AG08396 (cell line): ENCODE measurements at regions not wholly inside any gene's neighbourhood (a gene's known extent, or its start where the extent isn't known, plus 50 kb on each side); places are given as distances from the start of the nearest gene placed in this dataset.
"Not testable (repeated sequence)": the region's sequence is repeated elsewhere in the genome, so short reads cannot be mapped to it uniquely, and the experiment has no call there.

ENCODE experiments used
- DNase-seq: peaks from one replicate; pipeline ENCODE4 v3.0.0; 2012; ENCODE audit warnings: low spot score, mixed read lengths

DNA sequence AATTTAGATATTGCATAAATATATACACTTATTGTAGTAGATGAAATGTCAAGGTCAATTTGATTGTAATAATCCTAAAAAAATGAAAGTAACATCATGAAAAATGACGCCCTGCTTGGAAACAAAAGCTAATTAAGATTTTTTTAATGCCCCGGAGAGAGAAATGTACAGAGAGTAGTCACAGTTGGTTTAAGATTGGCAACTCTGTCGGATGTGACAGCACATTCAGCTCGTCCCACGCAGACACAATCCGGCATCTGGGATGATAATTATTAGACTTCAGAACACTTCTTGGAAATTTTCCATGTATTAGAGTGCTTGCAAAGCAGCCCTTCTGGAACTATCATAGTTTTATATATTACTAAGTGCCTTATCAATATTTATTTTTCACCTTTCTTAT lies 478.0 kb downstream of the PDHA2 start:
- DNase-seq: no peak

DNA sequence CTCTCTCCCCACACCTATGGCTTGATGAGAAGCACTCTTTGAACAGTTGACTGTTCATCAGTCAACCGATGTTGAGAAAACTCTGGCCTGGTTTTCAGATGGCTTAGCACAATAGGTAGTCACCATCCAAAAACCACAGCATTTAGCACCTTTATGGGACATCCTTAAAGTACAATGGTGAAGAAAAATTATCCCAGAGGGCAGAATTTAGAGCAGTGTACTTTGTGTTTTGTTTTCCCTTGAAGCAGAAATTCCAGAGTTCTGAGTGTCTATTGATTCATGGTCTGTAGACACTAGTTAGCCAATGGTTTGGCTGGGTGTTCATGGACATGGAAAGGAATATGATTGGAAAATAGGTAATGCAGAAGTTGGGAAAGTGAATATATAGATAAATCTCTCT lies 487.0 kb downstream of the PDHA2 start:
- no peak for DNase-seq

DNA sequence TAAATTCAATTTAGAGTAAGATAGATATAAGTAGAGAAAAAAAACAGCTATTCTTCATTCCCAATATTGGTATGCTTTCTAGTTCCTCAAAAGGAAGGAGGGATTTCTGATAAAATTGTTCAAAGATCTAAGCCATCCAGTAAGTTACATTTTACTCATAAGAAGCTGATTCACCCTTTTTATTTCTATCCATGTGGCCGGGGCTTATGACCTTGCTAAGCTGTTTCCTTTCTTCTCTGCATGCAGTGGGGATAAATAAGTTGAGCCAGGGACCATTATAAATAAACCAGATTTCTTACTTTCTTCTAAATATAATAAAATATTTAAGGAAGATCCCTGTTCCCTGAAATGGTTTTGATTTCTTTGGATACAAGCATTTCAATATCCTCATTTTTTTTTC lies 502.3 kb downstream of the PDHA2 start:
- DNase-seq: no peak

- no peak for DNase-seq
These were observed 503.0 kb downstream of the PDHA2 start for GRCh38 chr4:96342790-96343455.

DNA sequence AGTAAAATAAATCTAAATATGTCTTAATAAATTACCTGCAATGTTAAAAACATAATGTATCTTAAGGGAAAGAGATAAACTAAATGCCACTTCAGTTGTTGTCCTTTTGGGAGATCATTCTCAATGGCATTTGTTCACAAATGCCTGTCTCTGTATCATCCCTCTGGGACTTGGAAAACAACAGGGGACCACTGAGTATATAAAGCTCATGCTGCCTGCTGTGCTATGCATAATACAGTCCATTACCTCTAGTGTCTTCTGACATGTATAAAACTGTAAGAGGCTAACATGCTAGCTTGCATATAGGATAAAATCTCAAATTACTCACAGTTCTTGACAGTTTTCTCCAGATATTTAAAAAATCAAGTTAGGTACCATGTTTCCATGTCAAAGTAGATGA lies 503.9 kb downstream of the PDHA2 start:
- no peak for DNase-seq

GRCh38 chr4:96347582-96347981 lies 507.7 kb downstream of the PDHA2 start:
- DNase-seq: no peak

GRCh38 chr4:96352051-96352517 lies 512.2 kb downstream of the PDHA2 start:
- DNase-seq: no peak

GRCh38 chr4:96354036-96354712 lies 514.3 kb downstream of the PDHA2 start:
- DNase-seq: no peak

DNA sequence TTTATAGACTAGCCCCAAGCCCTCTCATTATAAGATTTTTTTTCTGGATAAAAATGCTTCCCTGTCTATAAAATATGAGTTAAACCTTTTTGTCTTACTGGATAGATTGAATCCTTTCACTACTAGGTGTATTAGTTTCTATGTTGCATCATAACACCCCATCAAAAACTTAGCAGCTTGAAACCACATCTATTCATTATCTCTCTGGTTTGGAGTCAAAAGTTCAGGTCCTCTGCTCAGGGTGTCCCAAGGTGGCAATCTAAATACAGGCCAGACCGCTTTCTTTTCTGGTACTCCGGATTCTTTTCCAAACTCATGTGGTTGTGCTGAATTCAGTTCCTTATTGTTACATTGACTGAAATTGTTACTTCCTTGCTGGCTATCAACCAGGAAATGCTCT lies 515.5 kb downstream of the PDHA2 start:
- no peak for DNase-seq

GRCh38 chr4:96356591-96357370 lies 516.9 kb downstream of the PDHA2 start:
- no peak for DNase-seq

- no peak for DNase-seq
These were observed 526.7 kb downstream of the PDHA2 start for GRCh38 chr4:96366632-96367031.

GRCh38 chr4:96375367-96375766 lies 535.5 kb downstream of the PDHA2 start:
- DNase-seq: no peak

DNA sequence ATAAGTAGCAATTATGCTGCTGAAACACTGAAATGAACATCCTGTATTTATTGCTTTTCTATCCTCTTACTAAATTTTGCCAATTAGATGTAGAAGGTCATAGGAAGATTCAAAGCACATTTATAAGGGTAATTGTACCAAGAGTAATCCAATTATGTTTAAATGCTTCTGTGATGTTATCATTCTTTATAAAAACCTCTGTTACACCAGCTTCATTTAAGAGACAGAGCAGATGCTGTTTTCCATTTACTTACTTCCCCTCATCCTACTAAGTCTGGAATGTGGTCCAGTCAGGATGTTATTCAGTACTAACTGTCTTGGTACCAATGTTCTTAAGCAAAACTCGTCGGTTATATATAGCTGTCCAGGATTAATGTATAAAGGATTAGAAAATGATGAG lies 539.6 kb downstream of the PDHA2 start:
- DNase-seq: no peak

DNA sequence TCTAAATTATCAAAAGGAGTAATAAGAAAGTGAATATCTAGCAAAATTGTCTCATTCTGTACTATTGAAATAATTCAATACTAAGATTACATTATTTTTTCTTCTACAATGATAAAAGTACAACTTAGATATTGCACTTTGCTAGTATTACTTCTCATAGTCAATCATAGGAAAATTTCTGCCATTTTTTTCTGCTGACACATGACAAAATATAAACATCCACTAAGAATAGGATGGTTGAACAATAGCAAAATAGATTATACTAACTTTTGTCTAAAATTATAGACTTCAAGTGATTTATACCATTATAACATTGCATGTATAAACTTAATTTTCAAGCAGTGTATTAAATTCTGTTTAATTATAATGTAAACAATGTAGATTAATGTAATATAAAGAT lies 540.2 kb downstream of the PDHA2 start:
- no peak for DNase-seq

- DNase-seq: no peak
These were observed 543.5 kb downstream of the PDHA2 start for GRCh38 chr4:96383349-96383748.

DNA sequence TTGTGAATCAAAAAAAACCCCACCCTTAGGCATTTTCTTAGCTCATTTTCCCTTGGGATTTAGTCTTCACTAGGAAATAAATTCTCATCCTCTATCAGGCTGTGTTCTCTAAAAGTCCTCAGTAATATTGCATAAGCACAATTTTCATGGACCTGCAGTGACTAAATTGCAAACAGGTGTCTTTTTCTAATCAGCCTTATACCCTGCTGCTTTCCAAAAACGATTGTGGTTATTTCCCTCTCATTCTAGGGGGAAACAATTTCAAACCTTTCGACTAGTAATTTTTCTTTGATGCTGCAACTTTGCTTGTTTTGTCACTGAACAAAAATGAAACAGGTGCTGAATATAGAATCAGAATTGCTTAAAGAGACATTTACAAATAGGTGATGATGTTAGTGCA lies 549.9 kb downstream of the PDHA2 start:
- DNase-seq: no peak

DNA sequence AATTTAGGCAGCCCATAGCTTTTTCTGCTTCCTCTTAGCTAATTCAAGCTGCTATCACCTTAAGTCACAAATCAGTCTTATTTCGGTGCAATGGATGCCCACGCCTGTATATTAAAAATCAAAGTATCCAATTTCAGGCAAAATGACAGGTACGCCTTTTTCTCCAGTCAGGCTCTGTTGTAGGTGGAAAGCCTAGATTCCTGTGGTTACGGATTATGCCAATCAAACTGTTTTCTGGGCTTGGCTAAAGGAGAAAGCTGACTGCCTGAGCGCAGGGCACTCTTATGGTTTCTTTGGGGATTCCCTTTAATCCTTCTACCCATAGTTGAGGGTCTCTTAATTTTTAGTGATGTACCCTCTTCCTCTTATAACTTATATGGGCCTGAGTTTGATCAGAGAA lies 550.5 kb downstream of the PDHA2 start:
- DNase-seq: no peak

- DNase-seq: no peak
These were observed 555.9 kb downstream of the PDHA2 start for GRCh38 chr4:96395747-96396146.

GRCh38 chr4:96406742-96407141 lies 566.8 kb downstream of the PDHA2 start:
- no peak for DNase-seq

GRCh38 chr4:96407225-96407624 lies 567.3 kb downstream of the PDHA2 start:
- no peak for DNase-seq

- no peak for DNase-seq
These were observed 568.0 kb downstream of the PDHA2 start for GRCh38 chr4:96407738-96408463.

GRCh38 chr4:96414853-96415252 lies 575.0 kb downstream of the PDHA2 start:
- not testable (repeated sequence) for DNase-seq
